UCSD-AML1 (cell line): ENCODE measurements at regions not wholly inside any gene's neighbourhood (a gene's known extent, or its start where the extent isn't known, plus 50 kb on each side); places are given as distances from the start of the nearest gene placed in this dataset.

ENCODE experiments used
- DNase-seq: peaks from one replicate; lab custom pipeline; 2025; ENCODE audit not compliant: unreplicated experiment; lab: John Stamatoyannopoulos, UW

DNA sequence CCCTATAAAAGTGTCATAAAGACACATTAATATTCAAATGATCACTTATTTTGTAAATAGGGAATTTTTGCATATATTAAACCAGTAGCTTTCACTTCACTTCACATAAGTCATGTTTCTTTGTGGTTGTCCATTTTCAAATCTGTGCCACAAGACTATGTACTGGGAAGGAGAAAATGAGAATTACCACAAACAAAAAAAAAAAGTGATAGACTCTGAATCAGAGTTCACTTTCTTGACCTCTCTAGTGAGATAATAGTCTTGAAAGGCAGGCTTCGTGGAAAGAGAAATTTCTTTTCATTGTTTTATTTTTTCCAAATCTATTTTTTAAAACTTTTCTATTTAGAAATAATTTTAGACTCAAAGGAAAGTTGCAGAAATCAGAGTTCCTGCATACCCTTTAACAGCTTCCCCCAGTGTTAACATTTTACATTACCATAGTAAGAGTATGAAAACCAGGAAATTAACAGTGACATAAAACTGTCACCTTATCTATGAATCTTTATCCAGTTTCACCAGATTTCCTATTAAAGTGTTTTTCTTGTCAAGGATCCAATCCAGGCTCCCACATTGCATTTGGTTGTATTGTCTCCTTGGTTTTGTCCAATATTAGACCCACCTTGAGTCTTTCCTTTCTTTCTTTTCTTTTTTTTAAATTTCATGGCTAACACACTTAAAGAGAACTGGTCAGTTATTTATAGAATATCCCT, 215.4 kb upstream of the PGRMC2 start:
- no peak for DNase-seq

DNA sequence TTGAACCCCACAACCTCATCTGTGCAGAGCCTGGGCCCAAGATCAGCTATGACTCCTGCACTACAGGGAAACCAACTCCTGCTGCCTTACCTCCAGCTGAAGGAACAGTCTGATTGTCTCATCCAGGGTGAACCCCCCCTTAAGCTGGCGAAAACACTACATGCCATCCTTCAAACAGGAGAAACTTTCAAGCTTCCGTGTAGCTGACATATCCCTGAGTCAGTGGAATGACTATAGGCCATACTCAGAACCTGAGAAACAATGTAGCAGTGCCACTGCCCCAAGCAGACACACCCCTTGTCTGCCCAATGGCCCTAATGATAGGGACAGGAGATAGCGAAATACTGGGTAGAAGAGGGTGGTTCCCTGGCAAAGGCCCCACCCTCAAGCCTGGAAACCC, 213.6 kb upstream of the PGRMC2 start:
- no peak for DNase-seq

DNA sequence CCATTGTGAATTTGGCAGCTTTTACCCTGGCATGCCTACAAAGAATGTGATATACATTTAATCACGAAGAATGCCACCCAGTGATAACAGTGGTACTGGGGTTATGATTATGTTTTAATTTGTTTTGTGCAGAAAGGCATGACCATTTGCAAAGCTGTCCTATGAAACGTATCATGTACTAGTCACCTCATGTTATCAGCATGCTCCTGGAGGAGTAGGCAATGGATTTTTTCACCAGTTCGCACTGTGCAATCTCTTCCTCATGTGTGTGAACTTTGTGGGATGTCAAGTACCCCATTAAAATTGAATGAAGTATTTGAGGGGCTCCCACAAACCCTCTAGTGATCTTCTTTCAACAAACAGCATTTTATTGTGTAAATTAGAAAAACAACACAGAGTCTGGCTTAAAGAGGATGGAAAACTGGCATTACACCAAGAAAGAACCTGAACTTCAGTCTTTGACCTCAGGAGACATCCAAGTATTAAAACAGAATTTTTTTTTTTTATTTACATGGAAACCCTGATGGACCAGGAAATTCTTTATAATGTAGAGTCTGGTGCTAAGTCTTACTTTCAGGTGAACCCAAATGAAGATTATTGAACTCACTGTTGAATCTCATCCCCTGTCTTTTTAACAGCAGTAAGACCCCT, 200.6 kb upstream of the PGRMC2 start:
- DNase-seq = no peak

DNA sequence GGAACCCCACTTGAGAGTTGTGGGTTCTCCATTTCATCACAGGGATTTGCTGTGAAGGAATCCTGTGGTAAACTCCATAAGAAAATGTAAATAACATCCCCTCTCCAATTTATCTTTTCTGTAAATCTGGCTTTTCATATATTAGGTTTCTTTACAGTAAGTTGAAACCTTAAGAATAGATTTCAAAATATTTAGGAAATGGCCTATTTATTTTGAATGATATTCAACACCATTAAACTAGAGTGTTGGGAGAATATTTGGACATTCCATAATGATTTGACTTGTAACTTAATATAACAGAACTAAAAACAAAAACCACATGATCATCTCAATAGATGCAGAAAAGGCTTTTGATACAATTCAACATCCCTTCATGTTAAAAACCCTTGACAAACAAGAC, 197.3 kb upstream of the PGRMC2 start:
- no peak for DNase-seq

DNA sequence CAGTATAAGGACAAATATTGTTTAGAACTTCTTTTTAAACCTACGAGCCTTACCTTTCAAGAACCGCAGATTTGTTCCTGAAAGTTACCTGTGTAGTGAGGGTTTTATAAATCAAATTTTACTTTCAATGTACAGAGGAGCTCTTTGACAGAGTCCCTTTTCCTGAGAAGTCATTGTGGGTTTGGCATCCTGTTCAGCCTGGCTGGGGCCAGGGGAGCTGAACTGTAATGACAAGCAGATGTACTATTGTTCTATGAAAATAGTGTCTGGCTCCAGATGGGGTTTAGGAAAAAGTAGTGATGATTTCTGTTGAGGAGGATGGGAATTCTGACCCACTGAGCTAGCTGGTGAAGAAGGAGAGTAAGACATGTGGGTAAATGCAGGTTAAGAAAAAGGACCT, 196.2 kb upstream of the PGRMC2 start:
- no peak for DNase-seq

DNA sequence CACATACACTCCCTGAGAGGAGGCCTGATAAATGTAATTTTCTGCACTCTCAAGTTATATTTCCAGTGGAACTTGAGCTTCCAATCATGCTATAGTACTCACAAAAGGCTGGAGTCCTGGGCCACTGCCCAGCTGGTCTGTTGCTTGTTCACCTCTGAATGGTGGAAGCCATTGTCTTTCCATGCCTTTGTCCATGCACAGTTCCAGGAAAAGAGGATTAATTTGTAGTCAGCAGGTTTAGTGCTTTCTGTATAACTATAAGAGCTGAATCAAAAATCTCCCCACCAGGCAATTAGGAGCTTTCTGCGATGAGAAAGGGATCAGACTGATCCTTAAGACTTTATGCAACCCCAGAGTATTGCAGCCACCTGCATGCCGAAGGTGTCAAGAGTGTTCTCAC, 195.4 kb upstream of the PGRMC2 start:
- DNase-seq = no peak

DNA sequence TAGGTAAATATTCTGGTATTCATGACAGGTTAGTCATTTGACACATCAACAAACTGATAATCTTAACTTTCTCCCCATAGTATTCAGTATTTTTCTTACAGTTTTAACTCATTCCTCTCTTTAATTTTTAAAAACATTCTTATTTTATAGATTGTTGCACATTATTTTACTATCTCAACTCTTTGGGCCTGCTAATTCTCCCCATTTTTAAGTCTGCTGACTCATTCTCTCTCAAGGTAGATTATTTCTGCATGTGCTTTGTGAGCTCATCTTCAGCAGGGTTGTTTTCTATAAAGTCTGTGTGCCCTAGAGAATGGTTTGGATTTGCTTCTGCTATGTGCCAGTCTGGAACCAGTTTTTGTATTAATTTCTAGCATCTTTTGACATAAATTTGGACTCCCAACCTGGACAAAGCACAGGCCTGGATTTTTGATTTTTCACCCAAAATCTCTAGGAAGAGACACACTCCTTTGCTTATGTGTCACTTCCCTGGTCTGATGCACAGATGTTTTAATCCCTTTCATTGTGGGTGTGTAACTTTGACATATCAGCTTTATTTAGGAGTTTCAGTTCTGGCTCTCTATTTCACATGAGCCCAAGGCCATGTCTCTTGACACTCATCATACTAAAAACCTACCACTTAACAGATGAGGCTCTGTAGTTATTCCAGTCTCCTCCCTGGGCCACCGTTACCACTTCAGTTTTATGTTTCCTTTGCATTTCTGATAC, 194.3 kb upstream of the PGRMC2 start:
- DNase-seq = no peak

DNA sequence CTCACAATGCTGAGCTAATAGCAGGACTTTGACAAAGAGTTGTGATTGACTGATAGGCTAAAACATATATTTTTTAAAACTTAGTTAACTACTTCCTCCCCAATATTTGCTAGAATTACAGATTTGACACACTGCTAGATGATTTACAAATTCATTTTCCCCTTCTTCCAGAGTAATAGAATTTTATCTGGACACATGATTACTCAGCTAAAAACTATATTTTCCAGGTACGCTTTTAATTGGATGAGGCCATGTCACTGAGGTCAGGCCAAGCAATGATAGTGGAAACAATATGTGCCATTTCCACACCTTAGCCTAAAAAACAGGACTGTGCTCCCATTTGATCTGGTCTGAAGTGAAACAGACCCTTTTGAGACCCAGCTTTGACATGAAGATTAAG, 193.3 kb upstream of the PGRMC2 start:
- DNase-seq = no peak

DNA sequence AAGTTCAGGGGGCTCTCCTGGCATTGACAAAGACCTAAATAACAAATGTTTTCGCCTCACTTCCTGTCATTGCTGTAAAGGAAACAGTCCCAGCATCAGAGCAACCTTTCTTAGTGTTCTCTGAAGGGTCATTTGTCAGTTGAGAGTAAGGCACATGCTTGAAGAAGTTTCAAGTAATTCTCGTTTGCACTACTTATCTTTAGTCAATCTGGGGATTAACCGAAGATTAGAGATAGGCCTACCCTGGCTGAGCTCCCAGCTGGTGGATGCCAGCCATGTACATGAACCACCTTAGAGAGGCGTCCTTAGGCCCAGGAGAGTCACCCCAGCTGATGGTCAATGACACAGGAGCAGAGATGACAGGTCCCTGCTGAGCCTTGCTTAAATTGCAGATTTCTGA, 189.9 kb upstream of the PGRMC2 start:
- DNase-seq = no peak

DNA sequence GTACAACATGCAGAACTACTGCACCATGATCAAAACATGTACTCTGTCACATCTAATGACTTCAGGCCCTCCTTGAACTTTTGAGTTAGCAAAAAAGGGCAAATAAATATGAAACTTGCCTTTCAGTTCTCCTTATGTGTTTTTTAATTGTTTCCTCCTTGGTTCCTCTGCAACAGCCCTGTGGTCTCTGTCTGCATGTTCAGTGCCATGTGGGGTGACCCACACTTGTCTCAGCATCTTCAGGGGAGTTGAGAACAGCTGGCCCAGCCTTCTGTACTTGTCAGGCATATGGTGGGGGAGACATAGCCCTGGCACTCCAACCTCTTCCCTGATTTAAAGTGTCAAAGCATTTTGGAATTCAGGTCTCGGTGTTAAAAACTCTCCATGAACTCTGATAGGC, 188.0 kb upstream of the PGRMC2 start:
- no peak for DNase-seq

DNA sequence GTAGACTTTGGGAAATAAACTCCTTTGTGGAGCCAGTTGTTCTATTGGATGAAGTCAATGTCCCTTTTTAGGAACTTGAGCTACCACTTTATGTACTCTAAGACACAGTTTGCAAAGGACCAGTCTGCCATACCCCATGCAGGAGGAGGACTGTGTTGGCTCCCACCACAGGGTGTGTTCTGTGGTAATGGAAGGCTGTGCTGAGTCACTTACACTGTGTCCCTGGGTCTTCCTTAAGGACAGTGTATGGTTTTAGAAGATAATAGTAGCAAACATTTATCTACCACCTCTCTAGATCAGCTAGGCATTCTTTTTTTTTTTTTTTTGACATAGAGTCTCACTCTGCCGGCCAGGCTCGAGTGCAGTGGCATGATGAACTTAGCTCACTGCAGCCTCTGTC, 184.0 kb upstream of the PGRMC2 start:
- DNase-seq = no peak

DNA sequence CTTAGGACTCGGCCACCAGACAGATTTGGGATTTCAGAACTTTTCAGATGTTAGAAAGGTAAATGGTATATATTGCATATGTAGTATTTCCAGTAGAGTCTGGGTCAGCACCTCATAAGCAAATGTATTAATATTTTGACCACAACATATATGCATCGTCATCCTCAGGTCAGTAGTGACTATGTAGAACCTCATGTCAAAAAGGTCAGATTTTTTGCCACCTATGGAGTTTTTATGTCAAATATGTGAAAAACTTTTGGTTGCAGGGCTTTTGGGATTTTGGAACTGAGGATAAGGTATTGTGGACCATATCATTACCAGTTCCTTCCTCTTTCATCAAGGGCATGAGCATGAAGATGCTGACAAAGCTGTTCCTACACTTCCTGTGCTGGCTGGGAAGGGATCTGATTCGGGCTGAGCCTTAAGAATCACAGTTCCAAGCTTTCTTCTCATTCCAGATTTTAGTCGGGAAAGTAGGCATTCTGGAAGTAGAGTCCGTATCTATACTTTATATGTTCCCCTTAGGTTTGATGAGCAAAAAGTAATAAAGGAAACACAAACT, 183.0 kb upstream of the PGRMC2 start:
- no peak for DNase-seq

DNA sequence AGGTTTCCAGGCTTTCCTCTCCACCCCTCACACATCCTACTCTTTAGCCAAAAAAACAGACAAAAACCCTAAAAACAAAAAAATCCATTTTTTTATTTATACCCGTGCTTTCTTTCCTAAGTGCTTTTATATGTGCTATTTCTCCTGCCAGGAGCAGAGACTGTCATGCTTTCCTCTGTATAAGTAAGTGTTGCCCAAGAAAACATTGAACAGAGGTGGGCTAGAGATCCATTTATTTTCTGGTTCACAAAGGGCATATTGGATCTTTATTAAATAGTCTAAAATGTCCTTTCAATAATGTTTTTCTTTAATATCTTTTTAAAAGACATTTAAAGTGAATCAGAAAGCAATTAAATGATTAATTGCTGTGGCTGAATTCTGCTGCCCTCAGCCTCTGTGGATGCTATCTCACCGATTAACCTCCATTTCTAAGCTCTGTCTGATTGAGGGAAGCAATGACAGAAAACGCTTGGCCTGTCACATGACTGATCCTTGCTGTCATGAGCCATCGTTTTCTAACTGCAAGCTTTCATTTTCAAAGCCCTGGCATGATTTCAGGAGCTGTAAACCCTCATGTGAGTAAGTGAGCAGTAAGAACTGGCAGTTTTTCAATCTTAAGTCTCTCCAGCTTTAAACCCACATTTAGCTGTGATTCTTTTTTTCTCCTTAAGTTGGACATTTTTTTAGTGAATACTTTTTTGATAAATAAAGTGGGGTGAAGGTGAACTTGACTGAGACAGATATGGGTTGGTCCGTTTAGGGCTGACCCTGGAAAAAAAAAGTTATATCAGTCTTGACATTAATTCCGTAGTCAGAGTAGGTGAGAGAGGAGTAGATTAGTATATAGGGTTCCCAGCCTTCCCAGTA, 180.7 kb upstream of the PGRMC2 start:
- no peak for DNase-seq

DNA sequence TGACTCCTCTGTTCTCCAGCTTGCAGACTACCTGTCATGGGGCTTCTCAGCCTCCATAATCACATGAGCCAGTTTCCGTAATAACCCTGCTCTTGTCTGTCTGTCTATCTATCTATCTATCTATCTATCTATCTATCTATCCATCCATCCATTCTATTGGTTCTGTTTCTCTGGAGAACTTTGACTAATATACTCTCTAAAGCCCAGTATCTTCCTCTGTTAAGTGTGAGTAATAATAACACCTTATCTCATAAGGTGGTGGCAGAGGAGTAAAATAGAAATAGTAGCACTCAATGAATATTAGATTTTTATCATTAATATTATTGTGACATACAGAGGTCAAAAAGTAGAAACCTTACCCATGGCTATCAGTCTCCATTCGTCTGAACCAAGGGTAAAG, 177.9 kb upstream of the PGRMC2 start:
- no peak for DNase-seq

DNA sequence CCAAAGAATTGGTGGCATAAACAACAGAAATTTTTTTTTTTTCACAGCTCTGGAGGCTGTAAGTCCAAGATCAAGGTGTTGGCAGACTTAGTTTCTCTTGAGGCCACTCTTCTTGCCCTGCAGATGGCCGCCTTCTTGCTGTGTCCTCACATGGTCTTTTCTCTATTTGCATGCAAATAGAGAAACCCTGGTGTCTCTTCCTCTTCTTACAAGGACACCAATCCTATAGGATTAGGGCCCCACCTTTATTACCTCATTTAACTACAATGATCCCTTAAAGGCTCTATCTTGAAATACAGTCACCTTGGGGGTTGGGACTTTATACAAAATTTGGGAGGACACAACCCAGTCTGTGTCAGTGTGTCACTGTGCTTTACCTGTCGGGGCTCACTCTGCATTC, 175.4 kb upstream of the PGRMC2 start:
- no peak for DNase-seq

DNA sequence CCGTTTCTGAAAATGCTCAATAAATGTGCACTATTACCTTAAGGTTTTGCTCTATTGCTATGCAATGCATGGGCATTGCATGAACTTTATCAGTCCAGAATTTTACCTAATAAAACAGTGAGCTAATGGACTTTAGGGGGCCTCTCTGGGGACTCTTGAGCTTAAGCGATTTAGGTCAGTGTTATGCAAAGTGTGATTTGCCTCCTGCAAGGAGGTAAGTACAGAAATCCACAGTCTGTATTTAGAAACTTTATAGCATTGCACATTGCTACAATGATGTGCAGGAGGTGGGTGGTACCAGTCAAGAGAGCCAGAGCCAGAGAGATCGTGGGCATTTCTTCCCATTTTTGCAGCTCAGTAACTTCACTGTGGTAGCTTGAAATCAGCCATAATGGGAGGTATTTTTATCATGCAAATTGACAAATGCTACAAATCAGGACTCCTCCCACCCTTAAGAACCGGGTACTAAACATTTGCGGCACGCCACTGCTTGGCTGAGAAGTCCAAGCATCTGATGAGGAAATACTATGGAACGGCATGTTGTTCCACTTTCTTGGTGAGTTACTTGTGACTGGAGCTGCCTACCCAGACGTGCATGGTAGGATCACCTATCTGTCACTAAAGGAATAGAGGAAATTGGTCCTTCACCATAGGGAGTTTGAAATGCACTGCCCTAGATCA, 174.6 kb upstream of the PGRMC2 start:
- no peak for DNase-seq

DNA sequence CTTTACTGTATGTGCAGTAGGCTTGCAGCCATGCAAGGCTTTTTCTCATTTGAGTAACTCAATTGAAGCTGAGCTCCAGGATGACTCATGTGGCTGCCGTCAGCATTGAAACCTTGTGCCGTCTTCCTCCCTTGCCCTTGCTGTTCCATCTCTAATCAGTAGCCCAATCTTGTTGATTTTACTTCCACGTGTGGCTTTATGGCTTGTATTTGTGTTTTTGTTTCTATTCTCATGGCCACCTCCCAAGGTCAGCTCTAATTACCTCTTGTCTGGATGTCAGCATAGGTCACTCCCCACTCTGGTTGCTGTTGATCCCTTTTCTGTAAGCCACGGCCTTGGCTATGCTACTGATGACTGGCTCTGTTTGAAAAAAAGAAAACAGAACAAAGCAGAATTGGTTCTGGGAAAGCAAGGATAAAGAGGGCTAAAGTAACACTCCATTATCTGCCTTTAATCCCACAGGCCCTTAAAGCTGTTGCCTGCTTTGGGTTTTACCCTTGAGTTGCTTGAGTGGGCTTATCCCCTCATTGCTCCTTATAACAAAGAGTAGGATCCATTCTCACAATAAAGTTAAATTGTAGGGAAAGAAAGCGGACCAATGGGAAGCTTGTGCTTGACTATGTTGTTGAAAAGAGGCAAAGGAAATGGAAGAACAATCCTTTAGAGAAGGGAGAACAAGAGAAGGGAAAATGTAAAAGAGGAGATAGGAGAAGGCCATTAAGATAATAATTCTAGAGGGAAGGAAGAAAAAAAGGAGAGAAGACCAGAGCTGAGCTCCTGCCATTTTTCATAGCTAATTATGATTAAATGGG, 173.9 kb upstream of the PGRMC2 start:
- DNase-seq = no peak

DNA sequence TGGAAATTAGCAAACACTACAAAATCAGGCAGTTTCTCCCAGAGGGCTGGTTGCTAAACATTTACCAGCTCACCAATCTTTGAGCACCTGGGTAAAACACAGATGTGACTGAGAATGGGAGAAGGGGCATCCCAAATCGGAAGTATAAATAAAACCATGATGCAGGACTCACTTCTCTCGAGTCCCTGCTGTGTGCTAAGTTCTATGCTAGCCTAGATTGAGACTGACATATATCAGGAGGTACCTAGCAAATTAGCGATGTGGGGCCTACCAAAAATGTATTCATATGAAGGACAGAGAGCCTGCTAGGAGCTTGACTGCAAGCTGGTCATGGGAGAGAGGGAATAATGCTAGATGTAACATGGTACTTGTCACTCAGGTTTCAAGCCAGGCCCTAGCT, 171.9 kb upstream of the PGRMC2 start:
- no peak for DNase-seq

DNA sequence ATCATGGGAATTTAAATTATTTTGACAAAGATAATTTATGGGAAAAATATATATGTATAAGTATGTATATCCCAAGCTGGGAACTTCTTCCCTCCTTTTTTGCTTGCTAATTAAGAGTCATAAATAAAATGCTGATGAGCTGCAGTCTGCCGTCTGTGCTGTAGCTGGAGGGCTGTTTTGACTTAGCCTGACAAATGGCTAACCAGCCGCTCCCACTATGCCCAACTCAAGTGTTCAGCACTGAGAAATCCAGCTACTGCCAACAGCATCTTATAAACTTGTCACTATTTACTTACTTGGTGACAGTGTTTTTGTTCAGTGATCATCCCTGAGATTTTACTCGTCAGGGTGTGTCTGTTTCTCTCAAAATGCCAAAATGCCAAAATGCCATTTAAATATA, 171.2 kb upstream of the PGRMC2 start:
- DNase-seq = no peak

DNA sequence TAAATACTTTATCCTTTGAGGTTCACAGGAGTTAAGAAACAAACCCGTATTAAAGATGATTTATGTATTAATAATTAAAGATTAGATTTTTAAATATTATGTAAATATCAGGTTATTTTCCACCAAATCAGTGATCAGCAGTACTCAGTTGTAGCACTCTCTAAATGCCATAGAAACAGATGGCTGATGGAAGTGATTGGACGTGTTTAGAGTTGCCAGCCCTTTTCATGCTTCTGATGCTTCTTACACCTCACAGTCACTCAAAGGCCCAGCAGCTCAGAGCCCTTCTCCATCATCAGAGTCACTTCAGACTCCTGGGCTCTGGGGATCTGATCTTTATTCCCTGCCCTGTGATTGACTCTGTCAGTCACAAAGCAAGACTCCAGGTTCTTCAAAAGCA, 170.1 kb upstream of the PGRMC2 start:
- DNase-seq = no peak
